RWPE1 (cell line): ENCODE measurements at regions not wholly inside any gene's neighbourhood (a gene's known extent, or its start where the extent isn't known, plus 50 kb on each side); places are given as distances from the start of the nearest gene placed in this dataset.

ENCODE experiments used
- CTCF ChIA-PET: fragments of 350-600 bp; sonication (Branson Sonifier 250); formaldehyde crosslinking; extraction: SDS; loops from one replicate; lab custom pipeline; 2021; lab: Yijun Ruan, JAX
- POLR2A ChIA-PET: fragments of 400-600 bp; formaldehyde crosslinking; extraction: SDS; loops from one replicate; lab custom pipeline; 2020; ENCODE audit warnings: antibody characterized with exemption; ENCODE audit not compliant: low non-redundant PET; lab: Yijun Ruan, JAX
- DNase-seq: peaks from one replicate; pipeline ENCODE4 v3.0.0; 2012; ENCODE audit warnings: low spot score
- H3K27ac ChIP-seq: fragments of 450-650 bp; 2 replicates; pipeline ENCODE4 v1.5.1; 2017
- CTCF ChIP-seq: fragments of 450-650 bp; conservative IDR thresholded peaks from 2 replicates; pipeline ENCODE4 v1.5.1; 2017; ENCODE audit warnings: low read depth, mild to moderate bottlenecking

- H3K27ac ChIP-seq = no peak overlapping the region
- TF ChIP-seq CTCF = no peak
- no peak for DNase-seq
- ChIA-PET POLR2A (no interaction called here), CTCF (no interaction called here)
These were observed 152.6 kb downstream of the RPAP3 start for GRCh38 chr12:47553266-47553665.

GRCh38 chr12:47551426-47551851 lies 154.4 kb downstream of the RPAP3 start:
- no peak for DNase-seq
- no peak for TF ChIP-seq CTCF
- no peak overlapping the region for H3K27ac ChIP-seq
- ChIA-PET POLR2A (no interaction called here), CTCF (no interaction called here)

GRCh38 chr12:47549258-47549657 lies 156.6 kb downstream of the RPAP3 start:
- H3K27ac ChIP-seq = no peak overlapping the region
- TF ChIP-seq CTCF = no peak
- POLR2A ChIA-PET = no interaction called here
- DNase-seq = peak; percentile 39
- CTCF ChIA-PET = interaction anchor here (0.6 kb wide), 1 partner anchor 364 kb away, joined by 3 read pairs; no protein-coding TSS in a partner anchor

GRCh38 chr12:47548401-47548800 lies 157.4 kb downstream of the RPAP3 start:
- TF ChIP-seq CTCF = no peak
- no peak for DNase-seq
- CTCF ChIA-PET = interaction anchor here (0.6 kb wide), 1 partner anchor 363 kb away, joined by 3 read pairs; no protein-coding TSS in a partner anchor
- H3K27ac ChIP-seq = no peak overlapping the region
- POLR2A ChIA-PET = no interaction called here

- ChIA-PET CTCF (interaction anchor here (1.2 to 1.3 kb wide), 2 partner anchors 14 to 105 kb away, joined by 4 to 7 read pairs; no protein-coding TSS in a partner anchor), POLR2A (no interaction called here)
- no peak overlapping the region for H3K27ac ChIP-seq
- no peak for TF ChIP-seq CTCF
- DNase-seq = peak; percentile 50
These were observed 158.8 kb downstream of the RPAP3 start for GRCh38 chr12:47547077-47547476.

- ChIA-PET CTCF (interaction anchor here (1.2 to 1.3 kb wide), 2 partner anchors 13 to 106 kb away, joined by 4 to 7 read pairs; no protein-coding TSS in a partner anchor), POLR2A (no interaction called here)
- H3K27ac ChIP-seq = no peak overlapping the region
- no peak for TF ChIP-seq CTCF
- no peak for DNase-seq
These were observed 159.8 kb downstream of the RPAP3 start for GRCh38 chr12:47545938-47546609.
